IMR-90 (cell line): ENCODE measurements at regions not wholly inside any gene's neighbourhood (a gene's known extent, or its start where the extent isn't known, plus 50 kb on each side); places are given as distances from the start of the nearest gene placed in this dataset.

Experiments used
- ATAC-seq: fragments of 200-7000 bp; cut with Tn5 transposase; 2 replicates; pipeline ENCODE4 v1.9.1; 2020; ENCODE audit warnings: low read depth, mild to moderate bottlenecking, moderate library complexity
- BruUV-seq: library from RNA; stranded (reverse); fragments of 400-500 nt; replicated peaks from 2 replicates; lab custom pipeline; 2021; lab: Mats Ljungman, UMichigan
- CTCF ChIA-PET: fragments of 300-600 bp; formaldehyde crosslinking; extraction: SDS; loops from one replicate; lab custom pipeline; 2021; ENCODE audit warnings: antibody characterized with exemption; lab: Yijun Ruan, JAX
- POLR2A ChIA-PET: fragments of 300-600 bp; sonication (Branson Sonifier 250); formaldehyde crosslinking; loops from one replicate; lab custom pipeline; 2022; ENCODE audit warnings: antibody characterized with exemption; ENCODE audit not compliant: unreplicated experiment; lab: Charles Lee
- DNase-seq: peaks from one replicate; pipeline ENCODE4 v3.0.0; 2013
- H2AFZ ChIP-seq: replicated peaks from 2 replicates; pipeline ENCODE3; 2013; ENCODE audit warnings: low read length, mild to moderate bottlenecking; ENCODE audit not compliant: poor library complexity
- H2AK5ac ChIP-seq: 2 replicates; pipeline ENCODE4 v1.6.1; 2013; ENCODE audit warnings: low read depth, low read length, inconsistent platforms
- H2AK9ac ChIP-seq: replicated peaks from 2 replicates; pipeline ENCODE3; 2013; ENCODE audit warnings: mild to moderate bottlenecking, low read depth, low read length, moderate library complexity; ENCODE audit not compliant: poor library complexity
- H2BK120ac ChIP-seq: 2 replicates; pipeline ENCODE4 v1.6.1; 2013; ENCODE audit warnings: low read depth, low read length, inconsistent platforms
- H2BK15ac ChIP-seq: 3 replicates; pipeline ENCODE4 v1.6.1; 2013; ENCODE audit warnings: low read depth, low read length, inconsistent platforms
- H2BK20ac ChIP-seq: 2 replicates; pipeline ENCODE4 v1.6.1; 2013; ENCODE audit warnings: low read depth, mild to moderate bottlenecking, inconsistent platforms, low read length, moderate library complexity
- H2BK5ac ChIP-seq: 2 replicates; pipeline ENCODE4 v1.6.1; 2013; ENCODE audit warnings: mild to moderate bottlenecking, low read depth, low read length, inconsistent platforms; ENCODE audit not compliant: poor library complexity, severe bottlenecking
- H3K14ac ChIP-seq: replicated peaks from 2 replicates; pipeline ENCODE4 v1.6.1; 2013; ENCODE audit warnings: low read depth, low read length, inconsistent platforms
- H3K18ac ChIP-seq: 2 replicates; pipeline ENCODE4 v1.6.1; 2013; ENCODE audit warnings: low read depth, low read length, control low read depth
- H3K23ac ChIP-seq: 2 replicates; pipeline ENCODE4 v1.6.1; 2013; ENCODE audit warnings: low read depth, low read length, inconsistent platforms
- H3K27ac ChIP-seq: 2 replicates; pipeline ENCODE4 v1.5.1; 2013; ENCODE audit warnings: mild to moderate bottlenecking, control low read depth, low read length; ENCODE audit not compliant: insufficient read depth
- H3K27me3 ChIP-seq: 2 replicates; pipeline ENCODE4 v1.6.1; 2013; ENCODE audit warnings: low read length; ENCODE audit not compliant: control insufficient read depth, insufficient read depth
- H3K36me3 ChIP-seq: 2 replicates; pipeline ENCODE4 v1.6.1; 2013; ENCODE audit warnings: low read length, mixed read lengths; ENCODE audit not compliant: control insufficient read depth, insufficient read depth
- H3K4ac ChIP-seq: 2 replicates; pipeline ENCODE4 v1.6.1; 2013; ENCODE audit warnings: low read depth, low read length, inconsistent platforms
- H3K4me1 ChIP-seq: 2 replicates; pipeline ENCODE4 v1.6.1; 2013; ENCODE audit warnings: low read length, mixed read lengths; ENCODE audit not compliant: control insufficient read depth, insufficient read depth
- H3K4me2 ChIP-seq: 2 replicates; pipeline ENCODE4 v1.6.1; 2013; ENCODE audit warnings: low read depth, mild to moderate bottlenecking, control low read depth, low read length, moderate library complexity
- H3K4me3 ChIP-seq: 2 replicates; pipeline ENCODE4 v1.5.1; 2013; ENCODE audit warnings: low read depth, mild to moderate bottlenecking, control low read depth, low read length, moderate library complexity; ENCODE audit not compliant: insufficient read depth
- H3K56ac ChIP-seq: 2 replicates; pipeline ENCODE4 v1.6.1; 2013; ENCODE audit warnings: low read length, inconsistent platforms; ENCODE audit not compliant: insufficient read depth; ENCODE audit errors: extremely low read depth
- H3K79me1 ChIP-seq, 2 experiments: 2 replicates each; pipeline ENCODE4 v1.6.1; 2013; ENCODE audit warnings: low read length in 2 of 2, inconsistent platforms in 1 of 2, low read depth in 1 of 2
- H3K9ac ChIP-seq: 2 replicates; pipeline ENCODE4 v1.6.1; 2013; ENCODE audit warnings: low read depth, low read length, control low read depth
- H3K9me1 ChIP-seq: 2 replicates; pipeline ENCODE4 v1.6.1; 2013; ENCODE audit warnings: low read length, inconsistent platforms; ENCODE audit not compliant: insufficient read depth
- H3K9me3 ChIP-seq: 2 replicates; pipeline ENCODE4 v1.6.1; 2013; ENCODE audit warnings: low read length; ENCODE audit not compliant: control insufficient read depth, insufficient read depth
- H4K20me1 ChIP-seq: 2 replicates; pipeline ENCODE4 v1.6.1; 2013; ENCODE audit warnings: low read length, inconsistent platforms; ENCODE audit not compliant: insufficient read depth
- H4K5ac ChIP-seq: 2 replicates; pipeline ENCODE4 v1.6.1; 2013; ENCODE audit warnings: mild to moderate bottlenecking, low read depth, low read length, control low read depth
- H4K8ac ChIP-seq, 2 experiments: 2 replicates each; pipeline ENCODE4 v1.6.1; 2013; ENCODE audit warnings: low read depth in 2 of 2, low read length in 2 of 2, control low read depth in 1 of 2, inconsistent platforms in 1 of 2
- H4K91ac ChIP-seq: 2 replicates; pipeline ENCODE4 v1.6.1; 2013; ENCODE audit warnings: low read depth, low read length, inconsistent platforms; ENCODE audit not compliant: insufficient read depth
- BHLHE40 ChIP-seq: fragments of 150-350 bp; IDR thresholded peaks from 2 replicates; pipeline ENCODE4 v1.6.1; 2016; ENCODE audit warnings: mild to moderate bottlenecking, low read depth, low read length
- CEBPB ChIP-seq: IDR thresholded peaks from 2 replicates; pipeline ENCODE4 v1.6.1; 2012; ENCODE audit warnings: low read depth, low read length, improper control_type of control experiment
- CHD1 ChIP-seq: IDR thresholded peaks from 2 replicates; pipeline ENCODE4 v1.6.1; 2012; ENCODE audit warnings: low read depth, low read length, improper control_type of control experiment
- CTCF ChIP-seq: conservative IDR thresholded peaks from 2 replicates; pipeline ENCODE4 v1.5.1; 2012; ENCODE audit warnings: mild to moderate bottlenecking, low read depth, low read length, improper control_type of control experiment
- FOS ChIP-seq: fragments of 150-350 bp; IDR thresholded peaks from 2 replicates; pipeline ENCODE4 v1.6.1; 2016; ENCODE audit warnings: low read depth, low read length
- MAFK ChIP-seq: IDR thresholded peaks from 2 replicates; pipeline ENCODE4 v1.6.1; 2012; ENCODE audit warnings: low read depth, low read length, improper control_type of control experiment
- MAZ ChIP-seq: IDR thresholded peaks from 2 replicates; pipeline ENCODE4 v1.6.1; 2012; ENCODE audit warnings: low read depth, mild to moderate bottlenecking, low read length, improper control_type of control experiment, moderate library complexity, borderline replicate concordance
- MXI1 ChIP-seq: IDR thresholded peaks from 2 replicates; pipeline ENCODE4 v1.6.1; 2012; ENCODE audit warnings: low read depth, mild to moderate bottlenecking, low read length, moderate library complexity, borderline replicate concordance
- NFE2L2 ChIP-seq: fragments of 150-350 bp; IDR thresholded peaks from 2 replicates; pipeline ENCODE4 v1.6.1; 2016; ENCODE audit warnings: low read depth, mild to moderate bottlenecking, low read length
- POLR2A ChIP-seq: IDR thresholded peaks from 2 replicates; pipeline ENCODE4 v1.6.1; 2012; ENCODE audit warnings: mild to moderate bottlenecking, low read depth, low read length
- RAD21 ChIP-seq: IDR thresholded peaks from 2 replicates; pipeline ENCODE4 v1.6.1; 2012; ENCODE audit warnings: low read length, improper control_type of control experiment
- RCOR1 ChIP-seq: IDR thresholded peaks from 2 replicates; pipeline ENCODE4 v1.6.1; 2012; ENCODE audit warnings: mild to moderate bottlenecking, low read length, improper control_type of control experiment; ENCODE audit not compliant: insufficient replicate concordance
- RFX5 ChIP-seq: IDR thresholded peaks from 2 replicates; pipeline ENCODE4 v1.8.0; 2012; ENCODE audit warnings: low read depth, mild to moderate bottlenecking, low read length, moderate library complexity
- SMC3 ChIP-seq: fragments of 150-350 bp; IDR thresholded peaks from 2 replicates; pipeline ENCODE4 v1.6.1; 2016; ENCODE audit warnings: low read depth, mild to moderate bottlenecking, antibody characterized with exemption, low read length, moderate library complexity
- USF2 ChIP-seq: fragments of 150-350 bp; IDR thresholded peaks from 2 replicates; pipeline ENCODE4 v1.6.1; 2017; ENCODE audit warnings: mild to moderate bottlenecking, antibody characterized with exemption, low read length, low read depth
- WGBS, 2 experiments: methylation state at CpG; one replicate each; pipeline versions ENCODE4 v1.1.5 to v1.1.7; 2013; ENCODE audit warnings: missing lambda C conversion rate in 2 of 2; ENCODE audit not compliant: insufficient read length in 1 of 2; ENCODE audit errors: extremely low coverage in 2 of 2; 5-methylcytosine and 5-hydroxymethylcytosine counted together
- dilution Hi-C: fragments of 300-500 bp; cut with HindIII; formaldehyde crosslinking; loops from one replicate; pipeline ENCODE4 v1.14.3; 2018; ENCODE audit warnings: low sequenced_read_pairs; ENCODE audit not compliant: unreplicated experiment
- in situ Hi-C: fragments of 300-500 bp; cut with MboI; formaldehyde crosslinking; loops from 3 replicates; pipeline ENCODE4 v1.14.3; 2019; ENCODE audit warnings: low sequenced_read_pairs, inconsistent platforms, mixed read lengths
- intact Hi-C: fragments of 100-400 bp; cut with micrococcal nuclease; formaldehyde crosslinking; loops from 2 replicates; pipeline ENCODE4 v1.10.0; 2022
- TF ChIP-seq, protein P1 (sequence below): fragments of 150-350 bp; IDR thresholded peaks from 2 replicates; pipeline ENCODE4 v1.6.1; 2016; ENCODE audit warnings: low read depth, mild to moderate bottlenecking, low read length, moderate library complexity, borderline replicate concordance

DNA sequence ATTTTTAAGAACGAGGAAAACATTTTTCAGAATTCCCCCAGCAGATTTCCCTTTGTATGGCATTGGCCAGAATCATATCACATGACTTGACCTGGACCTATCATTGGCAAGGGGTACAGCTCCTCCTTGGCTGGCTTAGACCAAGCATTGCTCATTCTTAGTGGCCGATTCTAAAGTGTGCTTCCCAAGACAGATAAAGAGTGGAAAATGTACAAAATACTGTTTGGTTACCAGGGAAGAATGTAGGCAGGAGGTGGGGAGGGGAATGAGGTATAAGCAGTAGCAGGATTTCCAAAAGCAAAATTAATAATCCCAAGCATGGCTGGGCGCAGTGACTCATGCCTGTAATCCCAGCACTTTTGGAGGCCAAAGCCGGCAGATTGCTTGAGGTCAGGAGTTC, 75.6 kb upstream of the KRTAP11-1 start:
- CTCF ChIA-PET, result no interaction called here
- Histone ChIP-seq H4K91ac (no peak overlapping the region), H3K9me3 (peaks cover 19% of the 10 kb centered on the region), H3K79me1 (no peaks in the 10 kb centered on the region), H3K14ac (no peak overlapping the region), H2BK5ac (no peak overlapping the region), H3K36me3 (no peaks in the 10 kb centered on the region), H2AK5ac (no peak overlapping the region), H3K4me1 (no peaks in the 10 kb centered on the region), H3K9ac (no peak overlapping the region), H2BK20ac (no peak overlapping the region), H3K27ac (no peak overlapping the region), H3K4me2 (no peak overlapping the region), H3K23ac (no peak overlapping the region), H3K4me3 (no peak overlapping the region), H2AFZ (no peak overlapping the region), H3K18ac (no peak overlapping the region), H4K5ac (no peak overlapping the region), H3K9me1 (no peaks in the 10 kb centered on the region), H3K56ac (no peak overlapping the region), H2AK9ac (no peak overlapping the region), H3K4ac (no peak overlapping the region), H2BK120ac (no peak overlapping the region), H2BK15ac (no peak overlapping the region), H4K20me1 (no peaks in the 10 kb centered on the region), H3K27me3 (no peaks in the 10 kb centered on the region), H4K8ac (no peak overlapping the region)
- DNase-seq (no peak), ATAC-seq (no peak)
- dilution Hi-C loops, result no loop called here
- WGBS, 2 experiments, result no CpG with 5 or more reads among the region's 4 CpGs
- BruUV-seq, result no TSS peak
- intact Hi-C loops, result no loop called here
- in situ Hi-C loops, result no loop called here
- TF ChIP-seq NFE2L2 (no peak), MXI1 (no peak), SMC3 (no peak), FOS (no peak), USF2 (no peak), MAFK (no peak), BHLHE40 (no peak), RCOR1 (no peak), MAZ (no peak), CEBPB (no peak), RFX5 (no peak), RAD21 (no peak), POLR2A (no peak), CHD1 (no peak), CTCF (no peak)
- TF ChIP-seq, protein P1, sequence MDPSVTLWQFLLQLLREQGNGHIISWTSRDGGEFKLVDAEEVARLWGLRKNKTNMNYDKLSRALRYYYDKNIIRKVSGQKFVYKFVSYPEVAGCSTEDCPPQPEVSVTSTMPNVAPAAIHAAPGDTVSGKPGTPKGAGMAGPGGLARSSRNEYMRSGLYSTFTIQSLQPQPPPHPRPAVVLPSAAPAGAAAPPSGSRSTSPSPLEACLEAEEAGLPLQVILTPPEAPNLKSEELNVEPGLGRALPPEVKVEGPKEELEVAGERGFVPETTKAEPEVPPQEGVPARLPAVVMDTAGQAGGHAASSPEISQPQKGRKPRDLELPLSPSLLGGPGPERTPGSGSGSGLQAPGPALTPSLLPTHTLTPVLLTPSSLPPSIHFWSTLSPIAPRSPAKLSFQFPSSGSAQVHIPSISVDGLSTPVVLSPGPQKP, result no peak
- POLR2A ChIA-PET, result no interaction called here
